Upper lobe of right lung (tissue), 1 donor: ENCODE measurements at regions not wholly inside any gene's neighbourhood (a gene's known extent, or its start where the extent isn't known, plus 50 kb on each side); places are given as distances from the start of the nearest gene placed in this dataset.
A peak's percentile ranks its signal among the peaks of the same experiment; 100 is the strongest.

Experiments used
- ATAC-seq: fragments of 200-7000 bp; cut with Tn5 transposase; one replicate; pipeline ENCODE4 v1.9.1; 2020; ENCODE audit warnings: mild to moderate bottlenecking, moderate library complexity
- DNase-seq: peaks from one replicate; pipeline ENCODE4 v3.0.0-alpha.2; 2020
- H3K27ac ChIP-seq: fragments of 200-600 bp; one replicate; pipeline ENCODE4 v1.8.0; 2022
- H3K27me3 ChIP-seq: fragments of 200-600 bp; one replicate; pipeline ENCODE4 v1.8.0; 2022; ENCODE audit warnings: mild to moderate bottlenecking
- H3K36me3 ChIP-seq: fragments of 200-600 bp; one replicate; pipeline ENCODE4 v1.8.0; 2022
- H3K4me1 ChIP-seq: fragments of 200-600 bp; one replicate; pipeline ENCODE4 v1.8.0; 2022
- H3K4me3 ChIP-seq: fragments of 200-600 bp; one replicate; pipeline ENCODE4 v1.8.0; 2022; ENCODE audit warnings: mild to moderate bottlenecking
- H3K9me3 ChIP-seq: fragments of 200-600 bp; one replicate; pipeline ENCODE4 v1.8.0; 2022
- CTCF ChIP-seq: fragments of 200-600 bp; IDR thresholded peaks from one replicate; pipeline ENCODE4 v1.8.0; 2022; ENCODE audit warnings: antibody characterized with exemption
- intact Hi-C: fragments of 100-400 bp; cut with DNase I; formaldehyde crosslinking; loops from one replicate; pipeline ENCODE4 v1.11.0; 2022
- donor health status: DM: no; HTN: yes; CAD: no; lungs with severe emphysema.

- intact Hi-C loops: no loop called here
- H3K27me3 ChIP-seq: no peaks in the 10 kb centered on the region
- TF ChIP-seq CTCF: no peak
- no peaks in the 10 kb centered on the region for H3K36me3 ChIP-seq
- H3K27ac ChIP-seq: no peak overlapping the region
- DNase-seq (no peak), ATAC-seq (no peak)
- H3K4me3 ChIP-seq: no peak overlapping the region
- H3K9me3 ChIP-seq: no peaks in the 10 kb centered on the region
- H3K4me1 ChIP-seq: no peaks in the 10 kb centered on the region
These were observed 463.7 kb downstream of the CYLC2 start for GRCh38 chr9:103458826-103459225.

- DNase-seq (no peak), ATAC-seq (no peak)
- no peak overlapping the region for H3K27ac ChIP-seq
- intact Hi-C loops: no loop called here
- no peaks in the 10 kb centered on the region for H3K27me3 ChIP-seq
- no peaks in the 10 kb centered on the region for H3K9me3 ChIP-seq
- TF ChIP-seq CTCF: no peak
- no peak overlapping the region for H3K4me3 ChIP-seq
- H3K4me1 ChIP-seq: no peaks in the 10 kb centered on the region
- no peaks in the 10 kb centered on the region for H3K36me3 ChIP-seq
These were observed 476.1 kb downstream of the CYLC2 start for GRCh38 chr9:103471241-103471640.

- Histone ChIP-seq H3K9me3 (no peaks in the 10 kb centered on the region), H3K27me3 (no peaks in the 10 kb centered on the region), H3K27ac (no peak overlapping the region), H3K4me1 (no peaks in the 10 kb centered on the region), H3K4me3 (no peak overlapping the region), H3K36me3 (no peaks in the 10 kb centered on the region)
- TF ChIP-seq CTCF: no peak
- no peak for DNase-seq
- intact Hi-C loops: no loop called here
- no peak for ATAC-seq
These were observed 479.0 kb downstream of the CYLC2 start for GRCh38 chr9:103474156-103474555.

GRCh38 chr9:103483471-103484096 lies 488.5 kb downstream of the CYLC2 start:
- Histone ChIP-seq H3K27me3 (no peaks in the 10 kb centered on the region), H3K4me3 (no peak overlapping the region), H3K4me1 (no peaks in the 10 kb centered on the region), H3K9me3 (no peaks in the 10 kb centered on the region), H3K36me3 (no peaks in the 10 kb centered on the region), H3K27ac (no peak overlapping the region)
- TF ChIP-seq CTCF: no peak
- ATAC-seq (no peak), DNase-seq (no peak)
- intact Hi-C loops: no loop called here

GRCh38 chr9:103485138-103485537 lies 490.0 kb downstream of the CYLC2 start:
- intact Hi-C loops: no loop called here
- no peak for TF ChIP-seq CTCF
- Histone ChIP-seq H3K4me3 (no peak overlapping the region), H3K9me3 (no peaks in the 10 kb centered on the region), H3K4me1 (no peaks in the 10 kb centered on the region), H3K36me3 (no peaks in the 10 kb centered on the region), H3K27me3 (no peaks in the 10 kb centered on the region), H3K27ac (no peak overlapping the region)
- DNase-seq (no peak), ATAC-seq (no peak)

- Histone ChIP-seq H3K36me3 (no peaks in the 10 kb centered on the region), H3K4me1 (no peaks in the 10 kb centered on the region), H3K4me3 (no peak overlapping the region), H3K27me3 (no peaks in the 10 kb centered on the region), H3K9me3 (no peaks in the 10 kb centered on the region), H3K27ac (no peak overlapping the region)
- intact Hi-C loops: no loop called here
- TF ChIP-seq CTCF: no peak
- DNase-seq (peak; percentile 38), ATAC-seq (no peak)
These were observed 519.6 kb downstream of the CYLC2 start for GRCh38 chr9:103514767-103515166.
